ENCODE measurements at regions not wholly inside any gene's neighbourhood (a gene's known extent, or its start where the extent isn't known, plus 50 kb on each side); places are given as distances from the start of the nearest gene placed in this dataset.

GRCh38 chr3:103918336-103918735 lies 1448.4 kb upstream of the ALCAM start:
- Histone ChIP-seq H3K79me2 (ENCODE audit: insufficient read depth, low read length) (no peaks in the 10 kb centered on the region), H3K4me3 (ENCODE audit: low read depth in 1 of 2, low read length in 2 of 2) (no peak overlapping the region), H3K27me3 (ENCODE audit: insufficient read depth, low read length, poor library complexity) (no peaks in the 10 kb centered on the region), H2AFZ (ENCODE audit: low read depth, low read length) (no peak overlapping the region), H3K36me3 (ENCODE audit: insufficient read depth, low read length) (no peaks in the 10 kb centered on the region), H3K4me2 (ENCODE audit: insufficient read depth, low read length) (no peak overlapping the region), H4K20me1 (ENCODE audit: insufficient read depth, low read length) (no peaks in the 10 kb centered on the region), H3K4me1 (ENCODE audit: insufficient read depth, low read length) (no peaks in the 10 kb centered on the region), H3K27ac (ENCODE audit: low read length) (no peak overlapping the region), H3K9me3 (ENCODE audit: insufficient read depth, low read length, severe bottlenecking) (no peaks in the 10 kb centered on the region), H3K9ac (ENCODE audit: low read depth, low read length) (no peak overlapping the region)
- ATAC-seq (ENCODE audit: insufficient read depth, low read depth): no peak
- no peak for DNase-seq
- no peak for TF ChIP-seq EZH2 (IDR thresholded peaks at IDR 0.05; ENCODE audit: borderline replicate concordance, low read depth, low read length, severe bottlenecking)
- TF ChIP-seq CTCF (IDR thresholded peaks at IDR 0.05; ENCODE audit: borderline replicate concordance, extremely low read depth, low read length, poor library complexity, severe bottlenecking): no peak

GRCh38 chr3:103919327-103919726 lies 1447.4 kb upstream of the ALCAM start:
- DNase-seq (no peak), ATAC-seq (ENCODE audit: insufficient read depth, low read depth) (no peak)
- Histone ChIP-seq H2AFZ (ENCODE audit: low read depth, low read length) (no peak overlapping the region), H4K20me1 (ENCODE audit: insufficient read depth, low read length) (no peaks in the 10 kb centered on the region), H3K27ac (ENCODE audit: low read length) (no peak overlapping the region), H3K4me1 (ENCODE audit: insufficient read depth, low read length) (no peaks in the 10 kb centered on the region), H3K4me2 (ENCODE audit: insufficient read depth, low read length) (no peak overlapping the region), H3K9me3 (ENCODE audit: insufficient read depth, low read length, severe bottlenecking) (no peaks in the 10 kb centered on the region), H3K27me3 (ENCODE audit: insufficient read depth, low read length, poor library complexity) (no peaks in the 10 kb centered on the region), H3K36me3 (ENCODE audit: insufficient read depth, low read length) (no peaks in the 10 kb centered on the region), H3K4me3 (ENCODE audit: low read depth in 1 of 2, low read length in 2 of 2) (no peak overlapping the region), H3K9ac (ENCODE audit: low read depth, low read length) (no peak overlapping the region), H3K79me2 (ENCODE audit: insufficient read depth, low read length) (no peaks in the 10 kb centered on the region)
- TF ChIP-seq EZH2 (IDR thresholded peaks at IDR 0.05; ENCODE audit: borderline replicate concordance, low read depth, low read length, severe bottlenecking): no peak
- TF ChIP-seq CTCF (IDR thresholded peaks at IDR 0.05; ENCODE audit: borderline replicate concordance, extremely low read depth, low read length, poor library complexity, severe bottlenecking): no peak

- Histone ChIP-seq H4K20me1 (ENCODE audit: insufficient read depth, low read length) (no peaks in the 10 kb centered on the region), H3K9me3 (ENCODE audit: insufficient read depth, low read length, severe bottlenecking) (no peaks in the 10 kb centered on the region), H3K9ac (ENCODE audit: low read depth, low read length) (no peak overlapping the region), H3K4me2 (ENCODE audit: insufficient read depth, low read length) (no peak overlapping the region), H3K4me3 (ENCODE audit: low read depth in 1 of 2, low read length in 2 of 2) (no peak overlapping the region), H2AFZ (ENCODE audit: low read depth, low read length) (no peak overlapping the region), H3K79me2 (ENCODE audit: insufficient read depth, low read length) (no peaks in the 10 kb centered on the region), H3K27me3 (ENCODE audit: insufficient read depth, low read length, poor library complexity) (no peaks in the 10 kb centered on the region), H3K4me1 (ENCODE audit: insufficient read depth, low read length) (no peaks in the 10 kb centered on the region), H3K36me3 (ENCODE audit: insufficient read depth, low read length) (no peaks in the 10 kb centered on the region), H3K27ac (ENCODE audit: low read length) (no peak overlapping the region)
- DNase-seq (no peak), ATAC-seq (ENCODE audit: insufficient read depth, low read depth) (no peak)
- TF ChIP-seq CTCF (IDR thresholded peaks at IDR 0.05; ENCODE audit: borderline replicate concordance, extremely low read depth, low read length, poor library complexity, severe bottlenecking): no peak
- TF ChIP-seq EZH2 (IDR thresholded peaks at IDR 0.05; ENCODE audit: borderline replicate concordance, low read depth, low read length, severe bottlenecking): no peak
Measured at GRCh38 chr3:103923907-103924306, 1442.8 kb upstream of the ALCAM start.

- H3K4me2 ChIP-seq (ENCODE audit: insufficient read depth, low read length): no peak overlapping the region
- H3K9ac ChIP-seq (ENCODE audit: low read depth, low read length): no peak overlapping the region
- no peaks in the 10 kb centered on the region for H3K79me2 ChIP-seq (ENCODE audit: insufficient read depth, low read length)
- no peaks in the 10 kb centered on the region for H3K4me1 ChIP-seq (ENCODE audit: insufficient read depth, low read length)
- H3K9me3 ChIP-seq (ENCODE audit: insufficient read depth, low read length, severe bottlenecking): no peaks in the 10 kb centered on the region
- no peak overlapping the region for H2AFZ ChIP-seq (ENCODE audit: low read depth, low read length)
- H3K27me3 ChIP-seq (ENCODE audit: insufficient read depth, low read length, poor library complexity): no peaks in the 10 kb centered on the region
- no peak overlapping the region for H3K4me3 ChIP-seq (ENCODE audit: low read depth in 1 of 2, low read length in 2 of 2)
- H4K20me1 ChIP-seq (ENCODE audit: insufficient read depth, low read length): no peaks in the 10 kb centered on the region
- TF ChIP-seq CTCF (IDR thresholded peaks at IDR 0.05; ENCODE audit: borderline replicate concordance, extremely low read depth, low read length, poor library complexity, severe bottlenecking): no peak
- no peak for TF ChIP-seq EZH2 (IDR thresholded peaks at IDR 0.05; ENCODE audit: borderline replicate concordance, low read depth, low read length, severe bottlenecking)
- no peaks in the 10 kb centered on the region for H3K36me3 ChIP-seq (ENCODE audit: insufficient read depth, low read length)
- no peak overlapping the region for H3K27ac ChIP-seq (ENCODE audit: low read length)
- no peak for DNase-seq
- no peak for ATAC-seq (ENCODE audit: insufficient read depth, low read depth)
Measured at GRCh38 chr3:103924544-103924943, 1442.2 kb upstream of the ALCAM start.
